ENCODE measurements at regions not wholly inside any gene's neighbourhood (a gene's known extent, or its start where the extent isn't known, plus 50 kb on each side); places are given as distances from the start of the nearest gene placed in this dataset.

DNA sequence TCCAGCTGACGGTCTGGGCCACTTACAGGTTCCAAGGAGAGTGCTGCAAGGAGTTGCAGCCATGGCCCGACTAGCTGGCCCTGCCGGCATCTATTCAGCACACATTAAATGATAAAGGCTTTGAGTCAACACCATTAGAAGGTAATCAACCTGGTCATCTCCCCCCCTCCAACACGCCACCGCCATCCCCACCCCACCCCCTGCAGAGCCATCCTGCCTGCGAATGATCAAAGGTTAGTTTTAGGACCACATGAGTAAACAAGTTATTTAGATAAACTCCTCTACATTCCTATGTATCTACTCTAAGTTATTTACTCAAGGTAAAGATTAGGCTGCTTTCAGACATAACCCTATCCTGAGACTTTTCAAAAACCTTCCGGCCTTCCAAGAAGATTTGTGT, 349.3 kb upstream of the SLC39A10 start:
- peak in 1 of 2 experiments; percentile 15 for DNase-seq (ENCODE audit: low read depth in 1 of 2, low spot score in 2 of 2)
- 34% methylated on average over 5 of the region's 7 CpGs; no CpG with 5 or more reads in 1 of the 2 experiments for WGBS, 2 experiments (ENCODE audit: extremely low coverage in 1 of 2, insufficient coverage in 1 of 2, insufficient read length in 1 of 2, insufficient replicate concordance in 2 of 2, low coverage in 1 of 2, low lambda C conversion rate in 2 of 2, missing lambda C conversion rate in 1 of 2)
- Histone ChIP-seq H3K14ac (ENCODE audit: insufficient read length) (no peak overlapping the region), H4K91ac (replicated peaks; ENCODE audit: insufficient read length, low read length) (no peak overlapping the region), H2AK5ac (ENCODE audit: low read depth, low read length) (no peak overlapping the region), H3K23ac (ENCODE audit: insufficient read length) (no peak overlapping the region), H3K79me2 (ENCODE audit: control insufficient read depth in 1 of 2, insufficient read depth in 2 of 2, low read length in 2 of 2) (no peaks in the 10 kb centered on the region), H3K27me3 (replicated peaks in 1 of 4; ENCODE audit: control insufficient read depth in 3 of 4, extremely low read depth in 1 of 4, insufficient read depth in 3 of 4, low read length in 3 of 4) (no peaks in the 10 kb centered on the region), H3K79me1 (ENCODE audit: low read depth, low read length) (no peaks in the 10 kb centered on the region), H3K23me2 (ENCODE audit: low read depth, low read length) (no peaks in the 10 kb centered on the region; the same call in 1 of the 2 replicates), H3K4me2 (ENCODE audit: insufficient read depth in 1 of 2, low read depth in 2 of 2, low read length in 2 of 2) (no peak overlapping the region), H2AFZ (ENCODE audit: low read length) (no peak overlapping the region), H3K4me1 (replicated peaks in 1 of 4; ENCODE audit: control insufficient read depth in 3 of 4, insufficient read depth in 4 of 4, low read length in 3 of 4) (peaks cover 0 to 4% (median 1%) of the 10 kb centered on the region in 4 experiments; a peak in 3 of 7 replicates), H3K18ac (ENCODE audit: extremely low read depth, low read length) (no peak overlapping the region), H4K8ac (ENCODE audit: extremely low read depth, insufficient read depth, low read length) (no peak overlapping the region), H2BK15ac (ENCODE audit: low read length) (no peak overlapping the region), H3K56ac (replicated peaks; ENCODE audit: insufficient read length, low read depth, low read length) (no peak overlapping the region), H2BK12ac (ENCODE audit: low read depth, low read length) (no peak overlapping the region), H3K9me3 (ENCODE audit: insufficient read depth in 2 of 2, low read depth in 1 of 2, low read length in 1 of 2) (no peaks in the 10 kb centered on the region), H3K4ac (replicated peaks; ENCODE audit: insufficient read length, low read depth, low read length) (no peak overlapping the region), H3K9ac (replicated peaks in 1 of 4; ENCODE audit: extremely low read depth in 1 of 4, low read depth in 3 of 4, low read length in 3 of 4) (no peak overlapping the region), H4K20me1 (replicated peaks in 1 of 2; ENCODE audit: control insufficient read depth in 1 of 2, insufficient read depth in 2 of 2, low read length in 2 of 2) (no peaks in the 10 kb centered on the region), H2BK120ac (replicated peaks; ENCODE audit: low read depth, low read length) (no peak overlapping the region), H2BK5ac (ENCODE audit: low read depth, low read length) (no peak overlapping the region), H2BK20ac (ENCODE audit: low read length) (no peak overlapping the region), H3K36me3 (ENCODE audit: control insufficient read depth in 2 of 4, insufficient read depth in 4 of 4, low read length in 3 of 4) (no peaks in the 10 kb centered on the region), H4K5ac (ENCODE audit: insufficient read length, low read depth, low read length) (no peak overlapping the region), H3K4me3 (ENCODE audit: extremely low read depth in 1 of 4, insufficient read depth in 2 of 4, low read depth in 3 of 4, low read length in 4 of 4) (no peak overlapping the region), H3K27ac (ENCODE audit: low read depth, low read length) (no peak overlapping the region)
- CTCF ChIA-PET (ENCODE audit: partially characterized antibody): interaction anchor here (0.7 to 2.9 kb wide), 3 partner anchors 9 to 631 kb away, joined by 3 to 11 read pairs (median 3); no protein-coding TSS in a partner anchor
- POLR2A ChIA-PET (ENCODE audit: partially characterized antibody): no interaction called here
- no peak for TF ChIP-seq CHD1 (IDR thresholded peaks at IDR 0.05; ENCODE audit: low read depth, low read length)
- TF ChIP-seq HDAC6 (IDR thresholded peaks at IDR 0.05; ENCODE audit: low read depth, low read length): no peak
- TF ChIP-seq MAFK (IDR thresholded peaks at IDR 0.05; ENCODE audit: low read depth, low read length): no peak
- TF ChIP-seq, protein P1, sequence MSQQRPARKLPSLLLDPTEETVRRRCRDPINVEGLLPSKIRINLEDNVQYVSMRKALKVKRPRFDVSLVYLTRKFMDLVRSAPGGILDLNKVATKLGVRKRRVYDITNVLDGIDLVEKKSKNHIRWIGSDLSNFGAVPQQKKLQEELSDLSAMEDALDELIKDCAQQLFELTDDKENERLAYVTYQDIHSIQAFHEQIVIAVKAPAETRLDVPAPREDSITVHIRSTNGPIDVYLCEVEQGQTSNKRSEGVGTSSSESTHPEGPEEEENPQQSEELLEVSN (IDR thresholded peaks at IDR 0.05): no peak
- no peak for TF ChIP-seq RBBP5 (IDR thresholded peaks at IDR 0.05; ENCODE audit: borderline replicate concordance, low read depth, low read length)
- TF ChIP-seq, protein P2, sequence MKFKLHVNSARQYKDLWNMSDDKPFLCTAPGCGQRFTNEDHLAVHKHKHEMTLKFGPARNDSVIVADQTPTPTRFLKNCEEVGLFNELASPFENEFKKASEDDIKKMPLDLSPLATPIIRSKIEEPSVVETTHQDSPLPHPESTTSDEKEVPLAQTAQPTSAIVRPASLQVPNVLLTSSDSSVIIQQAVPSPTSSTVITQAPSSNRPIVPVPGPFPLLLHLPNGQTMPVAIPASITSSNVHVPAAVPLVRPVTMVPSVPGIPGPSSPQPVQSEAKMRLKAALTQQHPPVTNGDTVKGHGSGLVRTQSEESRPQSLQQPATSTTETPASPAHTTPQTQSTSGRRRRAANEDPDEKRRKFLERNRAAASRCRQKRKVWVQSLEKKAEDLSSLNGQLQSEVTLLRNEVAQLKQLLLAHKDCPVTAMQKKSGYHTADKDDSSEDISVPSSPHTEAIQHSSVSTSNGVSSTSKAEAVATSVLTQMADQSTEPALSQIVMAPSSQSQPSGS (IDR thresholded peaks at IDR 0.05; ENCODE audit: low read length): no peak
- TF ChIP-seq NANOG (IDR thresholded peaks at IDR 0.05; ENCODE audit: insufficient read depth, low read depth, low read length, poor library complexity, severe bottlenecking): peak; percentile 73
- FAIRE-seq: no peak
